K562 (cell line): ENCODE measurements at regions not wholly inside any gene's neighbourhood (a gene's known extent, or its start where the extent isn't known, plus 50 kb on each side); places are given as distances from the start of the nearest gene placed in this dataset.

Experiments
- EP300 ChIP-seq: IDR thresholded peaks from 2 replicates; pipeline ENCODE4 v1.6.1; 2012; ENCODE audit warnings: low read length, improper control_type of control experiment
- GTF2B ChIP-seq: IDR thresholded peaks from 2 replicates; pipeline ENCODE4 v1.6.1; 2011; ENCODE audit not compliant: insufficient read length; ENCODE audit errors: extremely low read depth
- MAX ChIP-seq: sonication (generic); formaldehyde crosslinking; IDR thresholded peaks from 2 replicates; pipeline ENCODE4 v1.9.0; 2022; ENCODE audit warnings: mild to moderate bottlenecking, missing genetic modification reagents
- MYNN ChIP-seq, 2 experiments: sonication (generic); formaldehyde crosslinking in 1 of 2; IDR thresholded peaks; 2 replicates each; pipeline versions ENCODE4 v1.5.0 to v1.6.1; 2016 to 2020; ENCODE audit warnings: antibody characterized with exemption in 1 of 2, missing genetic modification reagents in 1 of 2
- NR2C2 ChIP-seq, 2 experiments: fragments of 200-800 bp in 1 of 2; sonication (Bioruptor generic) in 1 of 2; sonication (generic) in 1 of 2; formaldehyde crosslinking in 1 of 2; IDR thresholded peaks; 2 replicates each; pipeline versions ENCODE4 v1.6.1 to v1.8.0; 2016 to 2022; ENCODE audit warnings: mild to moderate bottlenecking in 1 of 2, missing compliant biosample characterization in 1 of 2, missing genetic modification characterization in 1 of 2, missing genetic modification reagents in 1 of 2
- PTBP1 ChIP-seq: fragments of 200-400 bp; formaldehyde crosslinking; IDR thresholded peaks from 2 replicates; pipeline ENCODE4 v1.6.1; 2017; ENCODE audit warnings: low read depth, low read length
- ZBTB8A ChIP-seq: fragments of 450-650 bp; IDR thresholded peaks from 2 replicates; pipeline ENCODE4 v1.6.1; 2018; ENCODE audit warnings: mild to moderate bottlenecking, moderate library complexity; ENCODE audit not compliant: partially characterized antibody
- ZKSCAN3 ChIP-seq: fragments of 250-450 bp; sonication (Bioruptor Pico); IDR thresholded peaks from 2 replicates; pipeline ENCODE4 v1.4.0; 2020
- ZNF175 ChIP-seq: fragments of 200-800 bp; sonication (Bioruptor generic); IDR thresholded peaks from 2 replicates; pipeline ENCODE4 v1.6.1; 2016; ENCODE audit warnings: low read depth, mild to moderate bottlenecking, missing genetic modification characterization, missing compliant biosample characterization
- ZNF639 ChIP-seq, 2 experiments: fragments of 200-800 bp in 1 of 2; sonication (Bioruptor generic) in 1 of 2; sonication (generic) in 1 of 2; formaldehyde crosslinking in 1 of 2; IDR thresholded peaks in 1 of 2; conservative IDR thresholded peaks in 1 of 2; 2 replicates each; pipeline versions ENCODE4 v1.5.0 to v1.6.1; 2016 to 2020; ENCODE audit warnings: missing compliant biosample characterization in 1 of 2, missing genetic modification characterization in 1 of 2, missing genetic modification reagents in 1 of 2
- TF ChIP-seq, protein P1 (sequence below), 3 experiments: IDR thresholded peaks in 2 of 3; conservative IDR thresholded peaks in 1 of 3; 2 replicates each; pipeline ENCODE4 v1.5.1; 2011 to 2012; ENCODE audit warnings: low read length in 3 of 3, mild to moderate bottlenecking in 3 of 3, control low read depth in 2 of 3, improper control_type of control experiment in 1 of 3, inconsistent platforms in 1 of 3, low read depth in 1 of 3, mixed read lengths in 1 of 3, moderate library complexity in 1 of 3; ENCODE audit not compliant: insufficient read depth in 2 of 3

DNA sequence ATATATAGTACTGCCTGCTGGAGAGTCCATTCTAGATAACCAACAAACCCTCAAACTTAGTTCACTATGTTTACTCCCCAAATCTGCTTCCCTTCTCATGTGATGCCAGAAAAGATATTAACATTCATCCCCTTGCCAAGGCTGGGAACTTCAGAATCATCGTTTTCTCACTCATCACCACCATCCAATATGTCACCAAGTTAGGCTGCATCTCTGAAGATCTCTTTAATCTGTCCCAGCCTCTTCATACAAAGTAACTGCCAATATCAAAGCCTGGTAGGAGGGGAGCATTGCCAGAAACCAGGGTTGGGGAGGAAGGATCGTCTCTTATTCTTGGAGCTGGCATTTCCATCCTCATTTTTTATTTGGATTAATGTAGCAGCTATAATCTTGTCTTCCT lies 71.6 kb downstream of the XCL2 start:
- TF ChIP-seq MAX (CRISPR knock-in tag) (no peak), GTF2B (no peak), ZBTB8A (no peak), EP300 (no peak), ZNF639 (CRISPR knock-in tag; conservative IDR thresholded peaks at IDR 0.05 in 1 of 2, IDR thresholded peaks at IDR 0.05 in 1 of 2) (no peak), ZNF175 (CRISPR knock-in tag) (no peak), ZKSCAN3 (CRISPR knock-in tag) (no peak), NR2C2 (CRISPR knock-in tag; IDR thresholded peaks at IDR 0.05) (no peak), NR2C2 (tag; IDR thresholded peaks at IDR 0.05) (no peak), PTBP1 (no peak), MYNN (IDR thresholded peaks at IDR 0.05) (no peak), MYNN (CRISPR knock-in tag; IDR thresholded peaks at IDR 0.05) (no peak)
- TF ChIP-seq, protein P1, sequence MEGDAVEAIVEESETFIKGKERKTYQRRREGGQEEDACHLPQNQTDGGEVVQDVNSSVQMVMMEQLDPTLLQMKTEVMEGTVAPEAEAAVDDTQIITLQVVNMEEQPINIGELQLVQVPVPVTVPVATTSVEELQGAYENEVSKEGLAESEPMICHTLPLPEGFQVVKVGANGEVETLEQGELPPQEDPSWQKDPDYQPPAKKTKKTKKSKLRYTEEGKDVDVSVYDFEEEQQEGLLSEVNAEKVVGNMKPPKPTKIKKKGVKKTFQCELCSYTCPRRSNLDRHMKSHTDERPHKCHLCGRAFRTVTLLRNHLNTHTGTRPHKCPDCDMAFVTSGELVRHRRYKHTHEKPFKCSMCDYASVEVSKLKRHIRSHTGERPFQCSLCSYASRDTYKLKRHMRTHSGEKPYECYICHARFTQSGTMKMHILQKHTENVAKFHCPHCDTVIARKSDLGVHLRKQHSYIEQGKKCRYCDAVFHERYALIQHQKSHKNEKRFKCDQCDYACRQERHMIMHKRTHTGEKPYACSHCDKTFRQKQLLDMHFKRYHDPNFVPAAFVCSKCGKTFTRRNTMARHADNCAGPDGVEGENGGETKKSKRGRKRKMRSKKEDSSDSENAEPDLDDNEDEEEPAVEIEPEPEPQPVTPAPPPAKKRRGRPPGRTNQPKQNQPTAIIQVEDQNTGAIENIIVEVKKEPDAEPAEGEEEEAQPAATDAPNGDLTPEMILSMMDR (IDR thresholded peaks at IDR 0.05 in 2 of 3, conservative IDR thresholded peaks at IDR 0.05 in 1 of 3; ENCODE audit: insufficient read depth in 2 of 3, low read depth in 1 of 3, low read length in 3 of 3): no peak
